HG03175 (cell line): ENCODE measurements at regions not wholly inside any gene's neighbourhood (a gene's known extent, or its start where the extent isn't known, plus 50 kb on each side); places are given as distances from the start of the nearest gene placed in this dataset.

Source experiments
- ATAC-seq: cut with Tn5 transposase; IDR thresholded peaks from one replicate; pipeline ENCODE4 v1.9.1; 2021; ENCODE audit warnings: mild to moderate bottlenecking, moderate library complexity; ENCODE audit not compliant: unreplicated experiment

- no peak for ATAC-seq
These were observed 374.7 kb upstream of the ERCC4 start for GRCh38 chr16:13545271-13545670.

DNA sequence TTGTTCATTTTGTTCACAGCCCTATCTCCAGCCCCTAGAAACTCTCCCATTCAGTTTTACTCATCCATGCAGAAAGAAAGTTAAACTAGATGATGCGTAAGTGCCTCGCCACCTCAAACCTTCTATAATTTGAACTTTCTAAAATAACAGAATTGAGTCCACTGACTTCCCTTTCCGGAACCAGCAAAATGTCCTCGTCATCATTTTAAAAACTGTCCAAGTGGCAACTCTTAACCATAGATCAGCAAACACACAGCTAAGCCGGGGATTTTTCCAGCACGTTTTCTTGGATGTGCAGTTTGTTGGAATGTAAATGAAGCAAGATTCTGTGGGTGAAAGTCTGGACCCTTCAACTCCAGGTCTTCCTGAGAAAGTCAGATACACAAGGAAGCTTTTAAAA lies 369.7 kb upstream of the ERCC4 start:
- no peak for ATAC-seq

DNA sequence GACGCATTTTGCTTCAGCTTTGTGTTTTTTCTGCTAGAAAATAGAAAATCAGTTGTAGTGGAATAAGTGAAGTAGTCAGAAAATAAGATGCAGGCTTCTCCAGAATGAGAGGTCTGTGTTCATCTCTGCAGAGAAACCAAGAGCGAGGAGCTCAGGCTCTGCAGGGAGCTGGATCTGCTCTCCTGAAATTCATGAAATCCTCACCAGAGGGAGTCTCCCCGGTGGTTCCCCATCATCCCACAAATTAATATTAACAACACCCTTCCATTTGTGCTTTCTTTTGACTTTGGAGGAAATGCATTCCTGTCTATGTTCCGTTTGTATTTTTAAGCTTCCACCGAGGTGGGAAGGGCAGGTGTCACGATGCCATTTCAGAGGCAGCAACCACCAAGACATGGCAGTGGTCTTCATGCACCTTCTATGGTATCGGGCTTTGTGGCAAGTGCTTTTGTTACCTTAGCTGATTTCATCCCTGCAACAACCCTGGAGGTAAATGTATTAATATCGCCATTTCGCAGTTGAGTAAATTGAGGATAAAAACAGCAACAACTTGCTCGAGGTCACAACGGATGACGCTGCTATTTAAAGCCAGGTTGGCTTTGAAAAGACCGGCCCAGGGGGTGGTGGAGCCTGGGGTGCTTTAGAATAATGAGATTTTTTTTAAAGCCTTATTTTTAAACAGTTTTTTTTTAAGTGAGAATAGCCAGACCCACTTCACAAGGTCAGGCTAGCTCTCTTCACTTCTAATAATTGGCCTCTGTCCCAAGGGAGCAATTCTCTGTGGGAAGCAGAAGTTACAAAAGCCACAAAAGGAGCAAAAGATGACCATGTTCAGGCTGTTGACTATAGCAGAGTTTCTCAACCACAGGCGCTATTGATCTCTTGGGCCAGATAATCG lies 367.6 kb upstream of the ERCC4 start:
- ATAC-seq: no peak

DNA sequence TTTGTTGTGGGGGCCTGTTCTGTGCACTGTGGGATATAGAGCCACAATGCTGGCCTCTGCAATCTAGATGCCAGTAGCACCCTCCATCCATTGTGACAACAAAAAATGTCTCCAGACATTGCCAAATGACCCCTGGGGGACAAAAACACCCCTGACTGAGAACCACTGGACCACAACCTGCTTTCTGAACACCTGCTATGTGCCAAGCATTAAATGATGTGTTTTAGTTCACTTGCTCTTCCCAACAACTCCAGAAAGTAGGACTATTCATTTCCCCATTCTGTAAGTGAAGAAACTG lies 367.0 kb upstream of the ERCC4 start:
- ATAC-seq: no peak

DNA sequence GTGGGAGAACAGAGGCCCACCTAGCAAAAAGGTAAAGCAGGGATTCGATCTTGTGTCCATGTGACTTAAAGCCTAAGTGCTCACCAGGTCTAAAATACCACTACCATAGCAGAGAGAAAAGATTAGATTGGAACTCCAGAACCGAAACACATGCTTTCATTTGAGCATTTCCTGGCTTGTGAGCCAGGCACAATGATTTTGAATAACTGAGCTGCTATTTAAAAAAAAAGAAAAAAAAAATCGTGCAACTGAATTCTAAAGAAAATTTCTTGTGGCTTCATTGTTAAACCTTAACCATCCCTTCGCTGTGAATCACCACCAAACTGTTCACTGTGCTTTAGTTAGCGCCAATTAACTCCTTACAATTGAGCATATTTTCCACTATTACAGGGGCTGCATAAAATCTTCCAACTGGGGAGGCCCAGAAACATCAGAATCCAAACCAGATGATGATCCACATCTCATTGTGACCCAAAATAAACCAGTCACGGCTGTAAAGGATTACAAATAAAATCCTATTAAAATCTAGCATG lies 366.4 kb upstream of the ERCC4 start:
- ATAC-seq: no peak

DNA sequence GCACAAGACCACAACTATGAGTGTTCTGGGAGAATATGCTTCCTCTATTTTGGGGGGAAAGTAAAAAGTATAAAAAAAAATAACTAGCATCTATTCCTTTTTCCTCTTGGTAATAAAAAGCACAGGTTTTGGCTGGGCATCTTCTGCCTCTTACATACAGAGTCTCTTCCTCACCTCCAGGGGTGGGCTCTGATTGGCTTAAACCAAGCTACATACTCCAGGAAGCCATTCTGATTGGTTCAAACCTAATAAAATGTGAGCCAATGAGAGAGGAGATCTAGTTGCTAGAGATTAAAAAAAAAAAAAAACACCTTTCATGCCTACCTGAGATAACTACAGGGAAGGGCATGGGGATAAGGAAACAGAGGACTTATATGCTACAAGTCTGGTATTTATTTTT lies 365.9 kb upstream of the ERCC4 start:
- ATAC-seq: no peak

- no peak for ATAC-seq
These were observed 365.3 kb upstream of the ERCC4 start for GRCh38 chr16:13554643-13555042.

- ATAC-seq: no peak
These were observed 362.5 kb upstream of the ERCC4 start for GRCh38 chr16:13557418-13557817.

DNA sequence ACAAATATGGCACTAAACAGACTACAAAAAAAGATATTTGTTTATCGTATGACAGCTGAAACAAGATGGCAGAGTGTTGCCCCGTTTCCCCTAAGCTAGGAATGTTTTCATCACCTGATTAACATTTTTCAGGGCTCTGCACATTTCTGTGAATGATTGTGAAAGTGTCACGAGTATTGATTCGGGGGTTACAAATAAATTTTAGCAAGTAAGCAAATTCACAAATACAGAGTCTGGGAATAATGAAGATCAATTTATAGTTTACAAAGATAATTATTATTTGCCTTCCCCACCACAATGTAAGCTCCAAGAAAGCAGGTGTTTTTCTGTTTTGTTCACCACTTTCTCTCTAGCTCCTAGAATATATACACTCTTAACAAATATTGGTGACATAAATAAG lies 361.2 kb upstream of the ERCC4 start:
- no peak for ATAC-seq

DNA sequence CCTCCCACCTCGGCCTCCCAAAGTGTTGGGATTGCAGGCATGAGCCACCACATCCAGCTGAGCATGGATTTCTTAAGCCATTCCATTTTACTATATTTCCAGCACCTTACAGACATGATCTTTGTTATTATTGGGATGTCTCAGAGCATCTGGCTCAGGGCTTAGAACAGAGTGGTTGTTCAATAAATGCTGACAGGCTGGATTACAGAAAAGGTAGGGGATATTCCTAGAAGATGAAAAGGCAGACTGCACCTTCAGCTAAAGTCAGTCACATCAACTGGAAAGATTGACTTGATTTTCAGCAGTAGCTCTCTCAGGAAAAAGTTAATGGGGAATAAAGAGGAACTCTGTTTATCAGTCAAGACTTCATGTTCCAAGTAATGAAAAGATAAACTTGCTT lies 360.3 kb upstream of the ERCC4 start:
- no peak for ATAC-seq

DNA sequence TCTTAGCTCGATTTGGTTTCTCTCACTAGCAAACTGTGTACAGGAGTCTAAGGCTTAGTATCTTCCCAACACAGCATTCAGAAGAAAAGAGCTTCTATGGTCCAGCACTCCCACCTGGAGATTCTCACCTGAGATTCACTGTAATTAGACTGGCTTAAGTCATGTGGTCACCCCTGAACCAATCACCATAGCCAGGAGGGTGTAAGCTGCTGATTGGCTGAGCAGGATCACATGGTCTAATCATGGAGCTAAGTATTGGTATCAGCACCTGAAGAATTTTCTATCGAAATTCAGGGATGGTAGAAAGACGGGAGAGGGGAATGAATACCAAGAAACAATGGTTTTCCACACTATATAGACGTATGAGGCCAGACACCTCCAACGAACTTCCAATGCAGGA lies 359.8 kb upstream of the ERCC4 start:
- ATAC-seq: no peak

DNA sequence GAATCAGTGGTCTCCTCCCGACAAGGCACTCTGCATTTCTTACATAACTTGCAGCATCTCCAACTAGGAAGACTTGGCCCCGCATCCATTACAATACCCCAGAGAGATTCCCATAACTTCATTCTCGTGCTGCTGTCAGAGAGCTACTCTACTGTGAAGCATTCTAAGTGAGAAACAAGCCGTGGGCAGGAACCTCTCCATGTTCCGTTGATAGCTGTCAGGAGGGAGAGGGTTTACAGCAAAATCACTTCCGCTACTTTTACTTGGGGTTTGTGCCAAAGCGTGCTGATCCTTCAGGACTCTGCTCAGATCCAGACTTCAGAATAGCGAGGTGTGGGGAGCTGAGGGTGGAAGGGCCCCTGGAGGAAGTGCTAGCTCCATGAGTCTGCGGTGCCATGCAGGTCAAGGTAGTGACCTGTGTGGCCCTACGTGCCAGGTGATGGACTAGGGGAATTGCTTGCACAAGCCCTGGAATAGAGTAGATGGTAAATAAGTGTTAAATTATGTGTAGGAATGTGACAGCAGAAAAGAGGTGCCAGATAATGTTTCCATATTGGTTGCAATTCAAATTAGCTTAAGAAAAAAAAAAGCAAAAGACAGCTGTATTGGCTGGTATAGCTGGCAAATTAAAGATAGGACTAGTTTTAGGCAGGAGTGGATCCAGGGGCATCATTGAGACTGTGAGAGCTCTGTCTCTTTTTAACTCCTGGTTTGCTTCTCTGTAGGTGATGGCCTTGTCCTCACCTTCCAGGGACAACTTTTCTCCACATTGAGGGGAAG lies 358.5 kb upstream of the ERCC4 start:
- ATAC-seq: no peak

DNA sequence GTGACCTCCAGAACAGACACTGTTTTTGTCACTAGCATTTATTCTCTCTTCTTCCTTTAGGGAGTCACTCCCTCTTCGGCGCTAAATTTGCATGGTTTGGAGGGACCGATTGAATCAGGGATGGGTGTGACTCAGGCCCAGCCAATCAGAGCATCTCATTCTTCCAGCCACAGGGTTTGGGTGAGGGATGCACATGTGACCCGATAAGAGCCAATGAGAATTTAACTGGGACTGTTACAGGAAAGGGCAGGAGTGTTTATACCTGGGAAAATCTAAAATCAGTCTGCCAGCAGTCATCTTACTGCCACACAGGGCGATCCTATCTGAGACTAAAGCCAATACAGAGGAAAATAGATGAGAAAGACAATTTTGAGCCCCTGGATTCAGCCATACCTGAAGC lies 351.2 kb upstream of the ERCC4 start:
- no peak for ATAC-seq

GRCh38 chr16:13569986-13570385 lies 350.0 kb upstream of the ERCC4 start:
- ATAC-seq: no peak

DNA sequence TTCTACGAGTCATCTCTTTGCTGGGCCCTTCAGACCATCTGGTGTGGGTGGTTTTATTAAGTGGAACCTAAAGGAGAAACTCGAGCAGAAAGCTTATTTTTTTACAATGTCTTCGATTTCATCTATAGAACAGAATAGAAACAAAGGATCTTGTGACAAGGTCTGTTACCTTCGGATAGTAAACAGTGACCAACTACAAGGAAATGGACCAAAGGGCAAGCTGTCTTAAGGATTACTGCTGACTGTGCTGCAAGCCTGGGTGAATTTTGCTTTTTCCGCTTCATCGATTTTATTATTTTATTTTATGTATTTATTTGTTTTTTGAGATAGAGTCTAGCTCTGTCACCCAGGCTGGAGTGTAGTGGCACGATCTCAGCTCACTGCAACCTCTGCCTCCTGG lies 348.9 kb upstream of the ERCC4 start:
- ATAC-seq: no peak

- ATAC-seq: no peak
These were observed 346.1 kb upstream of the ERCC4 start for GRCh38 chr16:13573903-13574302.

GRCh38 chr16:13586051-13586450 lies 333.9 kb upstream of the ERCC4 start:
- ATAC-seq: no peak

GRCh38 chr16:13587181-13587580 lies 332.8 kb upstream of the ERCC4 start:
- ATAC-seq: no peak

GRCh38 chr16:13594823-13595222 lies 325.1 kb upstream of the ERCC4 start:
- ATAC-seq: no peak

DNA sequence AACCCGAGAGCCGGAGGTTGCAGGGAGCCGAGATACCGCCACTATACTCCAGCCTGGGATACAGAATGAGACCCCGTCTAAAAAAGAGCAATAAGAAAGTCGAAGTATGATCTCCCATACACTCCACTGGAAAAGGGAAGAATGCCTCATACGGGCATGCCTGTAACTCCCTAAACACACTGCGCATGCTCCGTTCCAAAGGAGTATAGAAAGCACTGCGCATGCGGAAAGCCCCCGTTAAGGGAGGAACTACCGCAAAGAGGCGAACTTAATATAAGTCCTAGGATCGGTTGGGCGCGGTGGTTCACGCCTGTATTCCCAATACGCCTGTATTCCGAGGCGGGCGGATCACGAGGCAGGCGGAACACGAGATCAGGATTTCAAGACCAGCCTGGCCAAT lies 313.1 kb upstream of the ERCC4 start:
- ATAC-seq: no peak

- ATAC-seq: no peak
These were observed 312.7 kb upstream of the ERCC4 start for GRCh38 chr16:13607289-13607688.

DNA sequence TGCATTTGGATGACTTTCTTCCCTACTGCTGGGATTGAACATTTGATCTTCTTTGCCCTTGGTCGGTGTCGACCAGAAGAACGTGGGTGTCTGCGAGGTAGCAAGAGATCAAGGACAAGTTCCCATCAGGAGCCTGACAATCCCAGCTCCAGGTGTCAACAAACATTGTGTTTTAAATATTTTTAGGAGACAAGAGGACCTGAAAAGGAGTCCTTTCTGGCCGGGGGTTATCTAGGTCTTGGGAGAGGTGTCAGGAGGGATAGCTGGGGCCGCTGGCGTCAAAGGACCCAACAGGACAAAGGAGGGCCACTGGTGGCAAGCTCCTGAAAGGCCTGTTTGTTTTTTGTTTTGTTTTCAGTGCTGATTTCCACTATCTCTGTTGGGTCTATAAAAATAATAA lies 308.4 kb upstream of the ERCC4 start:
- ATAC-seq: no peak
